Urothelium cell line (cell line): ENCODE measurements at regions not wholly inside any gene's neighbourhood (a gene's known extent, or its start where the extent isn't known, plus 50 kb on each side); places are given as distances from the start of the nearest gene placed in this dataset.

Experiments
- DNase-seq: peaks from one replicate; pipeline ENCODE4 v3.0.0; 2011; ENCODE audit warnings: low spot score, mixed read lengths
- FAIRE-seq: peaks from 2 replicates; lab custom pipeline; 2011; peaks lifted over from hg19 to GRCh38; lab: Jason Lieb, UNC

GRCh38 chr6:113110211-113110610 lies 746.9 kb upstream of the MARCKS start:
- DNase-seq (no peak), FAIRE-seq (no peak)

DNA sequence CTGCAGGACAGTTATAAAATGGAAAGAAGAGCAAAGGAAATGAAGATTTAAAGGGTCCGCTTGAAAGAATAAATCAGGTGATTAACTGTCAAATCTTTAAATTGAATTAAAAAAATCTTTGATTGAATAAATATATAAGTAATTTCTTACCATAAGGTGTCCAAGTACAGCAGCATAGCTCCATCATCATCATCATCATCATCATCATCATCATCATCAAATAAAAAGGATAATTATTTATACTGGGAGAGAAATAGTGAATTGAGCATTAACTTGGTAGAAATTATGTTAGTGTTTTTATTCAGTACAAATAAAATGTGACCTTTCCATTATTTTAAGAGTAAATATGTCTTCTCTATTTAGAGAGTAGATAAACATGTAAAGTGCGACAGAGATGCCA lies 745.6 kb upstream of the MARCKS start:
- DNase-seq (no peak), FAIRE-seq (no peak)

- no peak for DNase-seq
- no peak for FAIRE-seq
Observed at GRCh38 chr6:113112086-113112485, 745.1 kb upstream of the MARCKS start.

GRCh38 chr6:113115196-113115595 lies 741.9 kb upstream of the MARCKS start:
- DNase-seq (no peak), FAIRE-seq (no peak)

DNA sequence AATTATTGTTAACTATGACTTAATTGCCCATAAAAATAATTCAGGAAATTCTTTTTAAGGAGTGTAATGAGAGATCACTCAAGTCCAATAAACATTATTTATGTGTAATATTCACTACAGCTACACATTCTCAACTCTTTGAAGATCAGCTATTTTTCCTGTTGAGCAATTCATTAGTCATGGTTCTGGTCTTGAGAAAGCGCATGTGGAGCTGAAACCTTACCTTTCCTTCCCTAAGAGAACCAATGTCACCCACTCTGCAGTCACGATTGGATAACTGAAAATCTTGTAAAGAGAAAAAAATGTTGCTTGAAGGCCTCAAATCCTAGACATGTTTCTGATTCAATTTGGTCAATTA lies 736.9 kb upstream of the MARCKS start:
- DNase-seq (peak; percentile 28), FAIRE-seq (no peak)

- peak; percentile 35 for DNase-seq
- no peak for FAIRE-seq
Observed at GRCh38 chr6:113120582-113121285, 736.4 kb upstream of the MARCKS start.

DNA sequence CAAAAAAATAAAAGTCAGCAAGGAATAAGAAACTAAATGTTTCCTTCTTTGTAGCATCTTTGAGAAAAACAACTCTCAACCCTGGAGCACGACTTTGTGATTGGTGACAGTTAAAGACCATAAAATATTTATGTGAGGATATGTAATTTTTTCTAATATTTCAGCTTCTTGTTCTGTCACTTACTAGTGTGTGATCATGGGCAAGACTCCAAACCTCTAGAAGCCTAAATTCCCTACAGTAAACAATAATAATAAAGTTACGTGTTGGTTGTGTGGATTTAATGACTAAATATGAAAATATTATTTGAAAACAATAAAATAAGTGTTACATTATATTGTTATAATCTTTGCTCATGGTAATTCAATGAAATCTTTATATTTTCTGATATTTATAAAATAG lies 735.6 kb upstream of the MARCKS start:
- DNase-seq, result no peak
- FAIRE-seq, result no peak

DNA sequence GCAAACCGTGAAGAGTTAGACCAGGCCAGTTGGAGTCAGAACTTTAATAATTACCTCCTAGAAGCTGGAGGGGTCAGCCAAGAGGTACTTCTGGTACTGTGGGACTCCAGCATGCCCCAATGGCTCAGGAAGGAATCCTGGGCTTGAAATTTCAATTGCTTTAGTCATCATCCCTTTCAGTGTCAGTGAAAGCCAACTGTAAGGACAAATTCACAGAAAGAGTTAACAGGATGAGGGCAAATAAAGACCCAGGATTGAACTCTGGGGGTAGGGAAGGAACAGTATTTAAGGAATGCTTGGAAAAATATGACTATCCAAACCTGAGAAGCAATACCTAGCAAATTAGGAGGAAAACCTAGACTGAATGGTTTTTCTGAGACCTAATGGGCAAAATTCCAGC lies 735.1 kb upstream of the MARCKS start:
- peak; percentile 57 for DNase-seq

DNA sequence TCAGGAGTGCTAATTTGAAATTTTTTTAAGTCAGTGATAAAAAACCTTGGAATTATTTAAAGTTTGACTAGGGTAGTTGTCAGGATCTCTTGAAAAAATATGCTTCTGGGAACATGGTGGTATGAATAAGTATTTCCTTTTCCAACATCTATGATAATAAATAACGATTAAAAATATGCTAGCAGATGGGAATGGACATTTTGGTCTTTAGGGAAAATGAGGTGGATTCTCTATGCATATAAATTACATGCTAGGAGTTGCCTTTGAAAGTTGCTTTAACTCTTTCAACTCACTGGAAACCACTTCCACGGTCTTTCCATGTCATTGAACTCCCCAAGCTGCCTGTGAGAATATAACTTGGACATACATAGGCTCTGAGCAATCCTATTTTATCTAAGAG lies 731.5 kb upstream of the MARCKS start:
- DNase-seq, result no peak
- FAIRE-seq, result no peak

More for the DNA sequence above, 735.1 kb upstream of the MARCKS start:
- FAIRE-seq, result no peak

GRCh38 chr6:113127786-113128419 lies 729.2 kb upstream of the MARCKS start:
- DNase-seq (no peak), FAIRE-seq (no peak)

DNA sequence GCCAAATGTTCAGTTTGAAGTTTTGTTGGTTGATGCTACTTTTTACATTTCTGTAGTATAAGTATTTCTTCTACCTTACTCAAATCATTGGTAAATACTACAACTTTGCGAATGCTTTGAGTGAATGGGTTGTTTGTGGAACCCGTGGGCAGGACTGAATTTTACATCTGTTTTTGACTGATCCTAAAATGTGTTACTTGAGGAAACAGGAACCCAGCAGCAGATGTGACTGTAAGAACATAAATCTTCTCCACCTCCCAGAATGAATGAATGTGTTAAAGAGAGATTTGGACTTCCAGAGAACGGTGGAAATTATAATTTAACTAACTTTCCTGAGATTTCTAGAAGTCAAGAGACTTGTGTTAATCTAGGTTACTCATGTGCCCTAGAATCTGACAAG lies 728.5 kb upstream of the MARCKS start:
- DNase-seq (no peak), FAIRE-seq (no peak)

GRCh38 chr6:113129991-113130390 lies 727.2 kb upstream of the MARCKS start:
- no peak for DNase-seq
- no peak for FAIRE-seq

DNA sequence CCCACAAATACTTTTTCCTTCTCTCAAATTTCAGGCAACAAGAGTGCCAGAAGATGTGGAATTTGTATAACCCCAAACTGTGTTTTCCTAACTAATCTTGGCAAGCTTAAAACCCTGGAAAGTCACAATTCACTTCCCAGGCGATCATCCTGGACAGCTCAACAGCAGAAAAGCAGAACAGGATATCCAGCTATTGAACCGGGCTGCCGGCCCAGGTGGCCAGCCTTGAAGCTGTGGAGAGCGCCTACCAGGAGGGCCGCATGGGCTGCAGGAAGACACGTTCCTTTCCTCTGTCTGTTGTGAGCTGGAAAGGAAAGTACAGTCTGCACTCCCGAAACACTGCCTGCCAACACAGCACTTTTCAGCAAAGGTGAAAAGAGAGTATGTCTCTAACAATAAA lies 719.7 kb upstream of the MARCKS start:
- FAIRE-seq (no peak), DNase-seq (no peak)

DNA sequence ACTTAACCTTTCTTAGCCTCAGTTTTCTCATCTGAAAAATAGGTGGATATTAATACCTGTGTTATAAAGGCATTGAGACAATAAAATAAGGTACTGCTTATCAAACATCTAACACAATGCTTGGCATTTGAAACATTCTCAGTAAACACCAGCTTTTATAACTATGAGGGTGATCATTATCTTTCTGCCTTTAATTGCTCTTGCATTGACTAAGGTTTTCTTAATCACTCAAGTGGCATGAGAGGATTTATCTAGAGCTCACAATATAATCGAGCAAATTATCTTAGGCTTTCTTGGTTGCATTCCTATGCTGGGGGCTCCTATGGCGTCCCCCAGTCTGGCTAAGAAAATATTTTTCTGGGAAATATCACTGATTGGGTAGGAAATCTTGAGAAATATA lies 716.4 kb upstream of the MARCKS start:
- FAIRE-seq (no peak), DNase-seq (no peak)

DNA sequence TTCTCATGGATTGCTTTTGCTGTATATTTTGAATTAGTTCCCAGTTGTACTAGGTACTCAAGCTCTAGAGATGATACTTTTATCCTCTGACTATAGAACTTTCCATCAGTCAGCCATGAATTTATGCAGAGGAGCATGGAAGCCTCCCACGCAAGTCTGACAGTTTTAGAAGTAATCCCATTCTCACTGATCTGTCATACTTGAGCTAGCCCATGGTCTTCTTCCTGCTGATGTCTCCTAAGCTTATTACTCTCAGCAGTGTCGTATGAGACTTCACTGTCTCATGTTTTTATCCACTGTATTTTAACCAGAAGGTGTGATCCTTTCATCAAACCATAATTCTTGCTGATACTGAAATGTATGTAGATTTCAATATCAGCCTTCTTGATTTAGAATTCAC lies 715.2 kb upstream of the MARCKS start:
- no peak for DNase-seq
- FAIRE-seq, result no peak

DNA sequence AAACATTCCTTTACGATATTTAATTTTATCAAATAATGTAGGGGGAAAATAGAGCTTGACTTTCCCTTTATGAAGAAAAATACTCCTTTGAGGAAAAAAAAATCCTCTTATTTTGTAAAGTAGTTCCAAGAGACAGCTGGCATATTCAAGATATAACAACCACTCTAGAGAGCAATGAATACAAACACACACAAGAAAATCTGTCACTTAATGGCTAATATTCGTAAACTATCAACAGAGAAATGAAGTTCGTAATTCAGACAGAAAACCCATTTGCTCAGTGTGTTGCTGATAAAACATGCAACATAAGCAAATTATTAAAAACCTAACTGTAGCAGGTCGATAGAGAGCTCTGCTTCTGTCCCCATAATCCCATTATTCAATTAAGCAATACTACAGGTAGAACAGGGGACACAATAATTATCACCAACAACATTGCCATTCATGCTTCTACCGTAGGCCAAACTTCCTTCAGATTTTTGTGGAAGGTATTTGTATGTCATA lies 714.4 kb upstream of the MARCKS start:
- FAIRE-seq (no peak), DNase-seq (no peak)

DNA sequence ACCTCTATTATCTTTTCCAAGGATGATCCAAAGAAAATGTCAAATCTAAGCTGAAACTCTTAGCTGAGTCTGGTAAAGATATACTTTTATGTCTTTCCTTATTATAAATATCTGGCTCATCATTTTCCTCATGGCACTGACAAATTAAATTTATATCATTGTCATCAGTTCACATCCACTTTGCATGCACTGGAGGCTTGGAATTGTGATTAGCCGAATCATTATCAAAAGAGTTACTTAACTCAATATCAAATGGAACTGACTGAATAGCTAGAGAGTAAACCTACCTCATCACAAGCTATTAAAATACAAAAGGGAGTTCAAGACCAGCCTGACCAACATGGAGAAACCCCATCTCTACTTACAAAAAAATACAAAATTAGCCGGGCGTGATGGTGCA lies 713.9 kb upstream of the MARCKS start:
- DNase-seq (no peak), FAIRE-seq (no peak)

DNA sequence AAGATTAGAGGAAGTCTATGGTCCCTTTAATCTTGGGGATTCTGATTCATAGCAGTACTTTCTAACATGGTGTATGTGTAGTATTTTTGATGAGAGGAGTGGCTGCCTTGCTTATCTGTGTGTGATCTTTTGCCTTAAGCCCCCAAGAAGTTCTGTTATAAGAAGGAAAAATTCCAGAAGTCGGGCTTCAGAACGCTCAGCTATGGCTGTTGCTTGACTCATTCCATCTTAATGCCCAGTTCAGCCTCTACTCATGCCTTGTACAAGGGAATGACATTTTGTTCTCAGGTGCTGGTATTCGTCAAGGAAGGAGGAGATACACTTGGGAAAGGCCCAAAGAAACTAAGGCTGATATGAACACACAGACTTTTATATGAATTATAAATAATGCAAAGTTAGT lies 713.0 kb upstream of the MARCKS start:
- DNase-seq (no peak), FAIRE-seq (no peak)

GRCh38 chr6:113146878-113147277 lies 710.3 kb upstream of the MARCKS start:
- no peak for DNase-seq

DNA sequence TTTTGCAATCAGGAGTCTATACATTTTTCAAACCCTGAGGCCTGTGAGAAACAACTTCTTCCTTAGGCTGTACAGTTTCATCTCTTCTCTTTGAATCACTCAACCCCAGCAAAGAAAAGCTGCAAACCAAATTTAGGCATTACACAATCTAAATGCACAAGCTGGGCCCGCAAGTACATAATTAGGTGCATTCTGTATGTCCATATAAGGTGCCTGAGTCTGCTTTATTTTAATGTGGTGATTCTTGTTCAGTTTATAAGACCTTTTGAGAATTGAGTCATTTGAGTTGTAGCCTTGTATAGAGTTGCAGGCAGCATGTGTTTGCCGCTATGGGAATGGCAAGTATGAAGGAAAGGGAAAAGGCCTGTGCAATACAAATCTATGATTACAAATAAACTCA lies 709.6 kb upstream of the MARCKS start:
- DNase-seq (no peak), FAIRE-seq (no peak)

More at GRCh38 chr6:113146878-113147277, 710.3 kb upstream of the MARCKS start:
- FAIRE-seq, result no peak

DNA sequence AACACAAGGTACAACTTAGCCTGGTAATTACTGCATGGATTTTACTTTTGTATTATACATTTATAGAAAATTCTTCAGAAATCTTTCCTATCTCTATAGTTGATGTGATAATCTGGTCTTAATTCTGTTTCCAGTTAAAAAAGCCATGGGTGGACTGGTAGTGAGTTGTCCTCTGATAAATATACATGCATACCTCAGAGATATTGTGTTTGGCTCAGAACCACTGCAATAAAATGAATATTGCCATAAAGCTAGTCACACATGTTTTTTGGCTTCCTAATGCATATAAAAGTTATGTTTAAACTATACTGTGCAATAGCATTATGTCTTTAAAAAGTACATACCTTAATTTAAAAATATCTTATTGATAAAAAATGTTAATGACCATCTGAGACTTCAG lies 708.6 kb upstream of the MARCKS start:
- FAIRE-seq (no peak), DNase-seq (no peak)

GRCh38 chr6:113149511-113149910 lies 707.6 kb upstream of the MARCKS start:
- FAIRE-seq (no peak), DNase-seq (no peak)
